ENCODE measurements at regions not wholly inside any gene's neighbourhood (a gene's known extent, or its start where the extent isn't known, plus 50 kb on each side); places are given as distances from the start of the nearest gene placed in this dataset.

GRCh38 chr2:53505826-53506225 is 261.8 kb upstream of the CHAC2 start:
- Histone ChIP-seq H3K4me3 (no peak overlapping the region), H3K36me3 (ENCODE audit: insufficient read depth) (no peaks in the 10 kb centered on the region), H3K4me1 (ENCODE audit: insufficient read depth) (peaks cover 24% of the 10 kb centered on the region), H3K9me2 (ENCODE audit: insufficient read depth) (no peaks in the 10 kb centered on the region), H3K4me2 (no peak overlapping the region), H4K20me1 (replicated peaks; ENCODE audit: insufficient read depth) (no peaks in the 10 kb centered on the region), H2AFZ (no peak overlapping the region), H3K27ac (ENCODE audit: low read depth) (no peak overlapping the region), H3K79me2 (replicated peaks; ENCODE audit: insufficient read depth) (no peaks in the 10 kb centered on the region), H3F3A (replicated peaks; ENCODE audit: low read depth) (no peaks in the 10 kb centered on the region), H3K27me3 (ENCODE audit: insufficient read depth) (no peaks in the 10 kb centered on the region)
- H3K4me1 Mint-ChIP-seq = peaks cover 30% of the 10 kb centered on the region
- TF ChIP-seq CREB1 (CRISPR knock-in tag; IDR thresholded peaks at IDR 0.05; ENCODE audit: low read depth) (no peak), EZH2phosphoT487 (IDR thresholded peaks at IDR 0.05; ENCODE audit: unreplicated experiment) (no peak), ZNF331 (CRISPR knock-in tag; IDR thresholded peaks at IDR 0.05; ENCODE audit: low read depth) (no peak), POLR2AphosphoS5 (IDR thresholded peaks at IDR 0.05; ENCODE audit: low read depth) (no peak), ZNF114 (CRISPR knock-in tag; IDR thresholded peaks at IDR 0.05) (no peak), ZNF462 (CRISPR knock-in tag; IDR thresholded peaks at IDR 0.05) (no peak), JUNB (IDR thresholded peaks at IDR 0.05; ENCODE audit: unreplicated experiment) (no peak), CTCF (conservative IDR thresholded peaks at IDR 0.05; ENCODE audit: low read depth in 2 of 2) (no peak), EZH2 (IDR thresholded peaks at IDR 0.05; ENCODE audit: low read depth, unreplicated experiment) (no peak), REST (IDR thresholded peaks at IDR 0.05; ENCODE audit: unreplicated experiment) (no peak), NANOG (IDR thresholded peaks at IDR 0.05; ENCODE audit: borderline replicate concordance) (no peak), ETS1 (IDR thresholded peaks at IDR 0.05) (no peak), STAT1 (IDR thresholded peaks at IDR 0.05; ENCODE audit: unreplicated experiment) (no peak)
- H3K27ac Mint-ChIP-seq = no peak overlapping the region
- H3K4me3 Mint-ChIP-seq = no peak overlapping the region
- H3K36me3 Mint-ChIP-seq (ENCODE audit: low read depth) = peaks cover 4% of the 10 kb centered on the region; the same call in 2 of the 3 replicates
- DNase-seq (ENCODE audit: low spot score) (no peak), ATAC-seq (no peak)
- H3K9me3 Mint-ChIP-seq = peaks cover 6% of the 10 kb centered on the region; the same call in 2 of the 3 replicates
- peaks cover 6% of the 10 kb centered on the region for H3K27me3 Mint-ChIP-seq (ENCODE audit: insufficient read depth, low read depth, poor library complexity)

Measured in GM23338 (cell line).